GM12892 (cell line): ENCODE measurements at regions not wholly inside any gene's neighbourhood (a gene's known extent, or its start where the extent isn't known, plus 50 kb on each side); places are given as distances from the start of the nearest gene placed in this dataset.

Source experiments
- POLR2A ChIP-seq: IDR thresholded peaks from 2 replicates; pipeline ENCODE4 v1.6.1; 2011; ENCODE audit warnings: low read depth, low read length, control low read depth
- POLR2AphosphoS5 ChIP-seq: IDR thresholded peaks from 2 replicates; pipeline ENCODE4 v1.6.1; 2011; ENCODE audit warnings: low read depth, low read length, control low read depth

GRCh38 chr18:38525039-38525438, 959.4 kb upstream of the CELF4 start:
- no peak for TF ChIP-seq POLR2AphosphoS5
- TF ChIP-seq POLR2A: no peak
